Stimulated activated CD4-positive, alpha-beta T cell treated with anti-CD3 and anti-CD28 coated beads, Interleukin-15, amount 100 ng/mL, for 1 hour (primary cell): ENCODE measurements at regions not wholly inside any gene's neighbourhood (a gene's known extent, or its start where the extent isn't known, plus 50 kb on each side); places are given as distances from the start of the nearest gene placed in this dataset.

ENCODE experiments used
- DNase-seq, 2 donors: peaks; one replicate each; pipeline ENCODE4 v3.0.0-alpha.2; 2020; ENCODE audit warnings: low read depth in 1 of 2, low spot score in 1 of 2

- no peak for DNase-seq
Observed at GRCh38 chr13:72456486-72456885, 270.9 kb downstream of the MZT1 start.

GRCh38 chr13:72453161-72453560 lies 274.3 kb downstream of the MZT1 start:
- no peak for DNase-seq

GRCh38 chr13:72448082-72448481 lies 279.3 kb downstream of the MZT1 start:
- no peak for DNase-seq

- DNase-seq = no peak
Observed at GRCh38 chr13:72444999-72445398, 282.4 kb downstream of the MZT1 start.

GRCh38 chr13:72437458-72437857 lies 290.0 kb downstream of the MZT1 start:
- DNase-seq = no peak

GRCh38 chr13:72435251-72435650 lies 292.2 kb downstream of the MZT1 start:
- no peak for DNase-seq

- DNase-seq = no peak
Observed at GRCh38 chr13:72431981-72432682, 295.3 kb downstream of the MZT1 start.

GRCh38 chr13:72430923-72431322 lies 296.5 kb downstream of the MZT1 start:
- DNase-seq = no peak

GRCh38 chr13:72427757-72428528 lies 299.5 kb downstream of the MZT1 start:
- no peak for DNase-seq

- DNase-seq = no peak
Observed at GRCh38 chr13:72424059-72424458, 303.4 kb downstream of the MZT1 start.

- no peak for DNase-seq
Observed at GRCh38 chr13:72415817-72416216, 311.6 kb downstream of the MZT1 start.

GRCh38 chr13:72412481-72412880 lies 314.9 kb downstream of the MZT1 start:
- no peak for DNase-seq

- DNase-seq = no peak
Observed at GRCh38 chr13:72405441-72405840, 322.0 kb downstream of the MZT1 start.

GRCh38 chr13:72403396-72404010 lies 323.9 kb downstream of the MZT1 start:
- no peak for DNase-seq

- no peak for DNase-seq
Observed at GRCh38 chr13:72400856-72401255, 326.6 kb downstream of the MZT1 start.

GRCh38 chr13:72399351-72399750 lies 328.1 kb downstream of the MZT1 start:
- DNase-seq = no peak

GRCh38 chr13:72397265-72397664 lies 330.2 kb downstream of the MZT1 start:
- no peak for DNase-seq

GRCh38 chr13:72390909-72391308 lies 336.5 kb downstream of the MZT1 start:
- no peak for DNase-seq

GRCh38 chr13:72386138-72386684 lies 341.2 kb downstream of the MZT1 start:
- DNase-seq = no peak

GRCh38 chr13:72384879-72385278 lies 342.6 kb downstream of the MZT1 start:
- no peak for DNase-seq

GRCh38 chr13:72384186-72384823 lies 343.1 kb downstream of the MZT1 start:
- DNase-seq = no peak
